Suprapubic skin (tissue), 4 donors: ENCODE measurements at regions not wholly inside any gene's neighbourhood (a gene's known extent, or its start where the extent isn't known, plus 50 kb on each side); places are given as distances from the start of the nearest gene placed in this dataset.

ENCODE experiments used
- EP300 ChIP-seq: sonication (generic); formaldehyde crosslinking; IDR thresholded peaks from one replicate; pipeline ENCODE4 v1.6.1; 2017; ENCODE audit warnings: antibody characterized with exemption
- POLR2A ChIP-seq, 2 donors: fragments of 450-650 bp; IDR thresholded peaks; one replicate each; pipeline ENCODE4 v1.6.1; 2017; ENCODE audit warnings: antibody characterized with exemption in 2 of 2, mild to moderate bottlenecking in 2 of 2, moderate library complexity in 2 of 2
- POLR2AphosphoS5 ChIP-seq, 3 donors: sonication (generic); formaldehyde crosslinking; IDR thresholded peaks; one replicate each; pipeline ENCODE4 v1.6.1; 2017; ENCODE audit warnings: antibody characterized with exemption in 3 of 3
- TF ChIP-seq, protein P1 (sequence below), 2 donors: fragments of 200-600 bp in 1 of 2; fragments of 450-650 bp in 1 of 2; sonication (generic) in 1 of 2; IDR thresholded peaks; one replicate each; pipeline ENCODE4 v1.5.1; 2016 to 2019; ENCODE audit warnings: antibody characterized with exemption in 2 of 2, mild to moderate bottlenecking in 1 of 2, moderate library complexity in 1 of 2

DNA sequence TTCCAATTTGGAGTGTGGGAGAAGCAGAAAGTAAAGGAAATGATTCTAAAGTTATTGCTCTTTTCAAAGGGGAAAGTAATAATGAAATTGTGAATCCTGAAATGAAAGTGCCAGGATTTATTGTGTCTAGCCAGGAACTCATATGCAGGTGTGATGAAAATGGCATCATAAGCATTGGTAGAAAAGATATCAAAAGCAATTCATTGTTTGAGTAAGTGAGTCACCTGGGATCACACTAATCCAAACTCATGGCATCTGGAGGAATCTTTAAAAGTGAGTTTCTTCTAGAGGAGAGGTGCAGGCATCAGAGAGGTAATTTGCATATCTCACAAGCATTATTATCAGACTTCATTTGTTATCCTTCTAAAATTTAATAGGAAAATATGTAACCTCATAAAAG lies 84.7 kb downstream of the LARP7 start:
- TF ChIP-seq POLR2AphosphoS5 (IDR thresholded peaks at IDR 0.05): no peak
- TF ChIP-seq POLR2A (IDR thresholded peaks at IDR 0.05): no peak
- TF ChIP-seq, protein P1, sequence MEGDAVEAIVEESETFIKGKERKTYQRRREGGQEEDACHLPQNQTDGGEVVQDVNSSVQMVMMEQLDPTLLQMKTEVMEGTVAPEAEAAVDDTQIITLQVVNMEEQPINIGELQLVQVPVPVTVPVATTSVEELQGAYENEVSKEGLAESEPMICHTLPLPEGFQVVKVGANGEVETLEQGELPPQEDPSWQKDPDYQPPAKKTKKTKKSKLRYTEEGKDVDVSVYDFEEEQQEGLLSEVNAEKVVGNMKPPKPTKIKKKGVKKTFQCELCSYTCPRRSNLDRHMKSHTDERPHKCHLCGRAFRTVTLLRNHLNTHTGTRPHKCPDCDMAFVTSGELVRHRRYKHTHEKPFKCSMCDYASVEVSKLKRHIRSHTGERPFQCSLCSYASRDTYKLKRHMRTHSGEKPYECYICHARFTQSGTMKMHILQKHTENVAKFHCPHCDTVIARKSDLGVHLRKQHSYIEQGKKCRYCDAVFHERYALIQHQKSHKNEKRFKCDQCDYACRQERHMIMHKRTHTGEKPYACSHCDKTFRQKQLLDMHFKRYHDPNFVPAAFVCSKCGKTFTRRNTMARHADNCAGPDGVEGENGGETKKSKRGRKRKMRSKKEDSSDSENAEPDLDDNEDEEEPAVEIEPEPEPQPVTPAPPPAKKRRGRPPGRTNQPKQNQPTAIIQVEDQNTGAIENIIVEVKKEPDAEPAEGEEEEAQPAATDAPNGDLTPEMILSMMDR (IDR thresholded peaks at IDR 0.05): no peak
- TF ChIP-seq EP300: no peak
